Endothelial cell of umbilical vein (primary cell): ENCODE measurements at regions not wholly inside any gene's neighbourhood (a gene's known extent, or its start where the extent isn't known, plus 50 kb on each side); places are given as distances from the start of the nearest gene placed in this dataset.

Source experiments
- BruUV-seq: library from RNA; stranded (reverse); fragments of 400-500 nt; replicated peaks from 2 replicates; lab custom pipeline; 2021; lab: Mats Ljungman, UMichigan
- CTCF ChIA-PET: fragments of 300-600, 350-600 bp; sonication (Branson Sonifier 250); formaldehyde crosslinking; loops from one replicate; lab custom pipeline; 2021; ENCODE audit warnings: antibody characterized with exemption, inconsistent platforms; lab: Charles Lee
- POLR2A ChIA-PET: fragments of 300-600, 350-600 bp; sonication (Branson Sonifier 250); formaldehyde crosslinking; loops from one replicate; lab custom pipeline; 2021; ENCODE audit warnings: antibody characterized with exemption, inconsistent platforms; lab: Charles Lee
- DNase-seq: peaks from one replicate; pipeline ENCODE4 v3.0.0-alpha.2; 2011; ENCODE audit warnings: low read depth, low spot score
- FAIRE-seq: peaks from 2 replicates; lab custom pipeline; 2011; peaks lifted over from hg19 to GRCh38; lab: Jason Lieb, UNC
- H2AFZ ChIP-seq: 2 replicates; pipeline ENCODE4 v1.6.0; 2012; ENCODE audit warnings: low read depth, low read length, control low read depth, inconsistent platforms
- H3K27ac ChIP-seq: 2 replicates; pipeline ENCODE4 v1.5.1; 2011; ENCODE audit warnings: low read depth, mild to moderate bottlenecking, control low read depth, low read length, moderate library complexity; ENCODE audit not compliant: insufficient read depth
- H3K27me3 ChIP-seq, 2 experiments: 2 replicates each; pipeline versions ENCODE4 v1.6.0 to v1.6.1; 2011; ENCODE audit warnings: low read length in 2 of 2, mixed read lengths in 1 of 2; ENCODE audit not compliant: control insufficient read depth in 2 of 2, insufficient read depth in 2 of 2
- H3K36me3 ChIP-seq, 2 experiments: 2 replicates in 1 of 2; 3 replicates in 1 of 2; pipeline ENCODE4 v1.5.1; 2011; ENCODE audit warnings: low read length in 2 of 2, mild to moderate bottlenecking in 1 of 2, moderate library complexity in 1 of 2; ENCODE audit not compliant: control insufficient read depth in 2 of 2, insufficient read depth in 2 of 2; ENCODE audit errors: extremely low read depth in 1 of 2
- H3K4me1 ChIP-seq: 3 replicates; pipeline ENCODE4 v1.5.1; 2011; ENCODE audit warnings: mild to moderate bottlenecking, low read length; ENCODE audit not compliant: control insufficient read depth, insufficient read depth; ENCODE audit errors: extremely low read depth
- H3K4me2 ChIP-seq: 2 replicates; pipeline ENCODE4 v1.6.1; 2011; ENCODE audit warnings: low read length, control low read depth, mixed read lengths; ENCODE audit not compliant: insufficient read depth
- H3K4me3 ChIP-seq, 3 experiments: fragments of 200-600 bp in 1 of 3; sonication (generic), shearing (Covaris generic) in 1 of 3; replicated peaks in 1 of 3; 2 replicates each; pipeline ENCODE4 v1.5.1; 2011 to 2016; ENCODE audit warnings: control low read depth in 3 of 3, low read length in 3 of 3, mild to moderate bottlenecking in 2 of 3, inconsistent platforms in 1 of 3, low read depth in 1 of 3, moderate library complexity in 1 of 3; ENCODE audit not compliant: insufficient read depth in 1 of 3
- H3K79me2 ChIP-seq: 2 replicates; pipeline ENCODE4 v1.6.0; 2012; ENCODE audit warnings: low read length, inconsistent platforms; ENCODE audit not compliant: control insufficient read depth, insufficient read depth
- H3K9ac ChIP-seq: replicated peaks from 2 replicates; pipeline ENCODE3; 2011; ENCODE audit warnings: low read length, control low read depth; ENCODE audit not compliant: insufficient read depth; ENCODE audit errors: extremely low read depth
- H3K9me1 ChIP-seq: replicated peaks from 3 replicates; pipeline ENCODE4 v1.6.0; 2011; ENCODE audit warnings: mild to moderate bottlenecking, low read length; ENCODE audit not compliant: control insufficient read depth, insufficient read depth; ENCODE audit errors: extremely low read depth
- H3K9me3 ChIP-seq: replicated peaks from 2 replicates; pipeline ENCODE4 v1.5.1; 2012; ENCODE audit warnings: low read length, inconsistent platforms; ENCODE audit not compliant: control insufficient read depth, insufficient read depth
- H4K20me1 ChIP-seq: replicated peaks from 2 replicates; pipeline ENCODE3; 2011; ENCODE audit warnings: mild to moderate bottlenecking, low read length; ENCODE audit not compliant: control insufficient read depth, insufficient read depth; ENCODE audit errors: extremely low read depth
- CTCF ChIP-seq, 2 donors: IDR thresholded peaks; 1 replicate in 1 of 2; 2 replicates in 1 of 2; pipeline ENCODE4 v1.5.1; 2011; ENCODE audit warnings: low read length in 2 of 2, mild to moderate bottlenecking in 2 of 2, moderate library complexity in 2 of 2, control low read depth in 1 of 2, inconsistent platforms in 1 of 2, low read depth in 1 of 2; ENCODE audit not compliant: insufficient read depth in 1 of 2; ENCODE audit errors: extremely low read depth in 1 of 2
- EZH2 ChIP-seq: IDR thresholded peaks from 2 replicates; pipeline ENCODE4 v1.6.1; 2012; ENCODE audit warnings: borderline replicate concordance, low read depth, mild to moderate bottlenecking, moderate library complexity, low read length, inconsistent platforms; ENCODE audit not compliant: severe bottlenecking
- FOS ChIP-seq: IDR thresholded peaks from 2 replicates; pipeline ENCODE4 v1.6.1; 2011; ENCODE audit warnings: mild to moderate bottlenecking, low read length, moderate library complexity, borderline replicate concordance; ENCODE audit not compliant: insufficient read depth
- GATA2 ChIP-seq: IDR thresholded peaks from 2 replicates; pipeline ENCODE4 v1.7.0; 2011; ENCODE audit warnings: low read depth, mild to moderate bottlenecking, moderate library complexity, mixed read lengths, low read length; ENCODE audit not compliant: insufficient read length, insufficient read depth
- JUN ChIP-seq: IDR thresholded peaks from 2 replicates; pipeline ENCODE4 v1.6.1; 2011; ENCODE audit warnings: borderline replicate concordance, low read depth; ENCODE audit not compliant: insufficient read length, insufficient read depth
- MAX ChIP-seq: IDR thresholded peaks from 2 replicates; pipeline ENCODE4 v1.6.1; 2011; ENCODE audit not compliant: insufficient read depth, insufficient read length
- MYC ChIP-seq: IDR thresholded peaks from one replicate; pipeline ENCODE4 v1.6.1; 2011; ENCODE audit warnings: mild to moderate bottlenecking, low read depth, low read length
- POLR2A ChIP-seq: IDR thresholded peaks from 2 replicates; pipeline ENCODE4 v1.6.1; 2012; ENCODE audit warnings: low read depth, mild to moderate bottlenecking, control low read depth, low read length
- POLR2AphosphoS5 ChIP-seq: IDR thresholded peaks from 2 replicates; pipeline ENCODE4 v1.6.1; 2012; ENCODE audit warnings: low read depth, mild to moderate bottlenecking, control low read depth, low read length, moderate library complexity; ENCODE audit not compliant: insufficient read depth
- dilution Hi-C: fragments of 300-500 bp; cut with MboI; formaldehyde crosslinking; loops from one replicate; pipeline ENCODE4 v1.15.0; 2019; ENCODE audit warnings: low sequenced_read_pairs; ENCODE audit not compliant: extremely low pct_ligation_motif_present
- intact Hi-C: fragments of 100-400 bp; cut with micrococcal nuclease; formaldehyde crosslinking; loops from one replicate; pipeline ENCODE4 v1.10.0; 2022

GRCh38 chrX:150127216-150127615 lies 188.9 kb upstream of the EOLA2 start:
- no TSS peak for BruUV-seq
- CTCF ChIA-PET: no interaction called here

More at GRCh38 chrX:150127216-150127615, 188.9 kb upstream of the EOLA2 start:
- H3K4me1 ChIP-seq: no peaks in the 10 kb centered on the region
- H3K4me2 ChIP-seq: no peak overlapping the region
- no peaks in the 10 kb centered on the region for H3K9me1 ChIP-seq
- no peak overlapping the region for H2AFZ ChIP-seq
- TF ChIP-seq MAX: no peak
- no peak for TF ChIP-seq GATA2
- TF ChIP-seq POLR2A: no peak
- TF ChIP-seq POLR2AphosphoS5: no peak
- no peak for TF ChIP-seq MYC
- TF ChIP-seq CTCF (IDR thresholded peaks at IDR 0.05; ENCODE audit: extremely low read depth in 1 of 2, insufficient read depth in 1 of 2, low read depth in 1 of 2, low read length in 2 of 2): no peak
- TF ChIP-seq FOS: no peak
- TF ChIP-seq EZH2: no peak
- no peak for TF ChIP-seq JUN
- H3K79me2 ChIP-seq: no peaks in the 10 kb centered on the region
- no peaks in the 10 kb centered on the region for H3K36me3 ChIP-seq
- no peak overlapping the region for H3K9ac ChIP-seq
- no peak for FAIRE-seq
- POLR2A ChIA-PET: no interaction called here
- no peak overlapping the region for H3K27ac ChIP-seq
- no peak overlapping the region for H3K4me3 ChIP-seq
- H4K20me1 ChIP-seq: no peaks in the 10 kb centered on the region
- H3K27me3 ChIP-seq: no peaks in the 10 kb centered on the region
- no peak for DNase-seq
- dilution Hi-C loops: no loop called here
- intact Hi-C loops: no loop called here
- H3K9me3 ChIP-seq: no peaks in the 10 kb centered on the region
